ENCODE measurements at regions not wholly inside any gene's neighbourhood (a gene's known extent, or its start where the extent isn't known, plus 50 kb on each side); places are given as distances from the start of the nearest gene placed in this dataset.

- no peak overlapping the region for H2AK5ac ChIP-seq (ENCODE audit: insufficient read length, low read length)
- no peak overlapping the region for H3K23ac ChIP-seq (ENCODE audit: insufficient read length, low read depth, low read length)
- H3K23me2 ChIP-seq (ENCODE audit: insufficient read length, low read depth, low read length, poor library complexity, severe bottlenecking) = no peaks in the 10 kb centered on the region
- H3K4me2 ChIP-seq (ENCODE audit: insufficient read depth, insufficient read length, low read length) = no peak overlapping the region
- H3K56ac ChIP-seq (ENCODE audit: insufficient read length, low read depth, low read length) = no peak overlapping the region
- no peak overlapping the region for H4K5ac ChIP-seq (ENCODE audit: insufficient read length, low read depth, low read length)
- no peaks in the 10 kb centered on the region for H3K79me1 ChIP-seq (ENCODE audit: insufficient read depth, low read depth, low read length, poor library complexity, severe bottlenecking)
- no peak overlapping the region for H4K91ac ChIP-seq (ENCODE audit: insufficient read length, low read depth, low read length)
- no peak overlapping the region for H2BK15ac ChIP-seq (ENCODE audit: low read depth, low read length)
- peak; percentile 2 for DNase-seq
- no peak overlapping the region for H4K8ac ChIP-seq (replicated peaks; ENCODE audit: insufficient read length, low read depth, low read length)
- no peak overlapping the region for H2BK5ac ChIP-seq (ENCODE audit: insufficient read length, low read length)
- H3K4me1 ChIP-seq (ENCODE audit: insufficient read depth, low read length) = no peaks in the 10 kb centered on the region
- no peaks in the 10 kb centered on the region for H4K20me1 ChIP-seq (ENCODE audit: control insufficient read depth, insufficient read depth, insufficient read length)
- H2BK20ac ChIP-seq (ENCODE audit: low read depth, low read length, poor library complexity, severe bottlenecking) = no peak overlapping the region
- H3K27me3 ChIP-seq (ENCODE audit: insufficient read depth, low read length) = no peaks in the 10 kb centered on the region; the same call in 1 of the 2 replicates
- H3K14ac ChIP-seq (ENCODE audit: insufficient read depth, low read length) = no peak overlapping the region
- no peak for TF ChIP-seq CTCF (conservative IDR thresholded peaks at IDR 0.05)
- H3K4me1 Mint-ChIP-seq = peaks cover 15 to 27% of the 10 kb centered on the region in 2 experiments
- no peak overlapping the region for H3K18ac ChIP-seq (ENCODE audit: insufficient read length, low read depth, low read length)
- no peak overlapping the region for H2BK120ac ChIP-seq (ENCODE audit: low read depth, low read length, poor library complexity, severe bottlenecking)
- WGBS (ENCODE audit: extremely low coverage, insufficient read length, low lambda C conversion rate) = no CpG with 5 or more reads among the region's 1 CpG
- no peak overlapping the region for H3K9ac ChIP-seq (ENCODE audit: extremely low read depth, insufficient read length, low read length)
- no peak overlapping the region for H3K4ac ChIP-seq (ENCODE audit: low read depth, low read length)
- H3K9me3 Mint-ChIP-seq = peaks cover 18 to 26% of the 10 kb centered on the region in 2 experiments
- H3K27ac ChIP-seq (ENCODE audit: insufficient read length, low read depth, low read length) = no peak overlapping the region
- no peak overlapping the region for H2BK12ac ChIP-seq (ENCODE audit: insufficient read length, low read depth, low read length)
- no peak overlapping the region for H3T11ph ChIP-seq (ENCODE audit: low read length)
- H3K4me3 Mint-ChIP-seq = no peak overlapping the region
- no peak overlapping the region for H2AFZ ChIP-seq (ENCODE audit: low read length)
- no peak overlapping the region for H3K27ac Mint-ChIP-seq
- no peaks in the 10 kb centered on the region for H3K79me2 ChIP-seq (ENCODE audit: insufficient read depth, low read length)
- peaks cover 9% of the 10 kb centered on the region; the same call in 1 of the 2 replicates for H3K27me3 Mint-ChIP-seq (ENCODE audit: low read depth)
- H3K9me3 ChIP-seq (ENCODE audit: control insufficient read depth, low read depth, low read length) = no peaks in the 10 kb centered on the region
- H3K36me3 Mint-ChIP-seq (ENCODE audit: insufficient read depth in 1 of 3, low read depth in 3 of 3) = peaks cover 0 to 24% (median 4%) of the 10 kb centered on the region in 3 experiments; a peak in 5 of 7 replicates
Measured at GRCh38 chr11:120039039-120039438, 98.9 kb downstream of the TRIM29 start.
